HCT116 (cell line): ENCODE measurements at regions not wholly inside any gene's neighbourhood (a gene's known extent, or its start where the extent isn't known, plus 50 kb on each side); places are given as distances from the start of the nearest gene placed in this dataset.

Experiments
- ATAC-seq: fragments of 200-7000 bp; cut with Tn5 transposase; 2 replicates; pipeline ENCODE4 v1.9.1; 2020; ENCODE audit warnings: mild to moderate bottlenecking, moderate library complexity
- BruUV-seq: library from RNA; stranded (reverse); fragments of 400-500 nt; replicated peaks from 2 replicates; lab custom pipeline; 2021; lab: Mats Ljungman, UMichigan
- CTCF ChIA-PET: fragments of 300-600 bp; sonication (Branson Sonifier 250); formaldehyde crosslinking; loops from one replicate; lab custom pipeline; 2021; ENCODE audit warnings: antibody characterized with exemption; lab: Charles Lee
- POLR2A ChIA-PET: fragments of 300-600, 350-600 bp; sonication (Branson Sonifier 250); formaldehyde crosslinking; loops from one replicate; lab custom pipeline; 2021; ENCODE audit warnings: antibody characterized with exemption; lab: Charles Lee
- RAD21 ChIA-PET, 2 experiments: fragments of 300-600 bp; sonication (Branson Sonifier 250); formaldehyde crosslinking; loops; one replicate each; lab custom pipeline; 2023; ENCODE audit warnings: low total read pairs in 2 of 2; ENCODE audit not compliant: uncharacterized antibody in 2 of 2, unreplicated experiment in 2 of 2, low non-redundant PET in 1 of 2; lab: Charles Lee
- DNase-seq: peaks from one replicate; pipeline ENCODE4 v3.0.0-alpha.2; 2010; ENCODE audit warnings: low read depth, low spot score
- H2AFZ ChIP-seq: fragments of 200-600 bp; shearing (Covaris generic), sonication (generic); 2 replicates; pipeline ENCODE4 v1.6.1; 2017; ENCODE audit warnings: low read depth, mixed run types, mixed read lengths, antibody characterized with exemption, low read length; ENCODE audit not compliant: poor library complexity, severe bottlenecking
- H3K27ac ChIP-seq: 2 replicates; pipeline ENCODE4 v1.5.1; 2012; ENCODE audit warnings: low read depth, low read length
- H3K27me3 ChIP-seq: fragments of 200-600 bp; sonication (generic); 2 replicates; pipeline ENCODE4 v1.6.1; 2016; ENCODE audit warnings: mixed run types, low read length, mixed read lengths; ENCODE audit not compliant: insufficient read depth
- H3K36me3 ChIP-seq, 2 experiments: fragments of 200-500 bp in 1 of 2; fragments of 200-600 bp in 1 of 2; sonication (Bioruptor generic) in 1 of 2; sonication (generic) in 1 of 2; 2 replicates each; pipeline versions ENCODE4 v1.5.1 to v1.6.1; 2014 to 2016; ENCODE audit warnings: low read length in 2 of 2, inconsistent platforms in 1 of 2, mixed read lengths in 1 of 2, mixed run types in 1 of 2; ENCODE audit not compliant: insufficient read depth in 2 of 2, control insufficient read depth in 1 of 2
- H3K4me1 ChIP-seq, 2 experiments: fragments of 200-600 bp in 1 of 2; sonication (generic) in 1 of 2; 2 replicates each; pipeline versions ENCODE4 v1.5.1 to v1.6.1; 2012 to 2017; ENCODE audit warnings: low read length in 2 of 2, inconsistent platforms in 1 of 2, mild to moderate bottlenecking in 1 of 2, mixed read lengths in 1 of 2, mixed run types in 1 of 2, moderate library complexity in 1 of 2; ENCODE audit not compliant: insufficient read depth in 2 of 2, control insufficient read depth in 1 of 2
- H3K4me2 ChIP-seq: fragments of 200-600 bp; sonication (generic); 2 replicates; pipeline ENCODE4 v1.6.1; 2017; ENCODE audit warnings: mixed run types, low read length, mixed read lengths
- H3K4me3 ChIP-seq, 2 experiments: fragments of 200-600 bp in 1 of 2; sonication (generic) in 1 of 2; replicated peaks in 1 of 2; 2 replicates each; pipeline ENCODE4 v1.5.1; 2011 to 2016; ENCODE audit warnings: low read length in 2 of 2, control low read depth in 1 of 2, low read depth in 1 of 2, mild to moderate bottlenecking in 1 of 2, mixed read lengths in 1 of 2, mixed run types in 1 of 2
- H3K79me2 ChIP-seq: fragments of 200-600 bp; sonication (generic); 2 replicates; pipeline ENCODE4 v1.6.1; 2017; ENCODE audit warnings: mild to moderate bottlenecking, mixed run types, low read length, moderate library complexity, mixed read lengths; ENCODE audit not compliant: insufficient read depth
- H3K9ac ChIP-seq: fragments of 200-600 bp; sonication (generic); 2 replicates; pipeline ENCODE4 v1.6.1; 2016; ENCODE audit warnings: low read length, mixed read lengths
- H3K9me2 ChIP-seq: fragments of 200-600 bp; sonication (generic), shearing (Covaris generic); 2 replicates; pipeline ENCODE4 v1.6.1; 2017; ENCODE audit warnings: mixed run types, mild to moderate bottlenecking, moderate library complexity; ENCODE audit not compliant: insufficient read depth
- H3K9me3 ChIP-seq, 2 experiments: fragments of 200-500 bp in 1 of 2; fragments of 200-600 bp in 1 of 2; sonication (Bioruptor generic) in 1 of 2; sonication (generic) in 1 of 2; 2 replicates each; pipeline ENCODE4 v1.6.1; 2014 to 2017; ENCODE audit warnings: low read length in 2 of 2, mixed read lengths in 2 of 2, inconsistent platforms in 1 of 2, low read depth in 1 of 2, mild to moderate bottlenecking in 1 of 2, mixed run types in 1 of 2, moderate library complexity in 1 of 2; ENCODE audit not compliant: control insufficient read depth in 1 of 2, insufficient read depth in 1 of 2
- H4K20me1 ChIP-seq: fragments of 200-600 bp; sonication (generic), shearing (Covaris generic); 2 replicates; pipeline ENCODE4 v1.6.1; 2017; ENCODE audit warnings: mixed run types, mild to moderate bottlenecking, moderate library complexity; ENCODE audit not compliant: insufficient read depth
- CEBPB ChIP-seq: IDR thresholded peaks from 2 replicates; pipeline ENCODE4 v1.6.1; 2012; ENCODE audit warnings: low read depth
- EGR1 ChIP-seq: IDR thresholded peaks from 2 replicates; pipeline ENCODE4 v1.6.1; 2012; ENCODE audit warnings: low read depth
- ELF1 ChIP-seq: IDR thresholded peaks from 2 replicates; pipeline ENCODE4 v1.6.1; 2012; ENCODE audit warnings: low read depth, borderline replicate concordance
- FOSL1 ChIP-seq: IDR thresholded peaks from 2 replicates; pipeline ENCODE4 v1.6.1; 2012; ENCODE audit warnings: low read depth
- POLR2A ChIP-seq: IDR thresholded peaks from 2 replicates; pipeline ENCODE4 v1.7.0; 2011; ENCODE audit warnings: borderline replicate concordance; ENCODE audit not compliant: insufficient read depth, insufficient read length; ENCODE audit errors: extremely low read depth
- POLR2AphosphoS5 ChIP-seq: IDR thresholded peaks from 2 replicates; pipeline ENCODE4 v1.6.1; 2011; ENCODE audit warnings: mild to moderate bottlenecking, low read depth, low read length, moderate library complexity
- SIN3A ChIP-seq: IDR thresholded peaks from 2 replicates; pipeline ENCODE4 v1.6.1; 2012; ENCODE audit warnings: low read depth
- SRF ChIP-seq: IDR thresholded peaks from 2 replicates; pipeline ENCODE4 v1.6.1; 2012; ENCODE audit warnings: low read depth
- YY1 ChIP-seq: IDR thresholded peaks from 2 replicates; pipeline ENCODE4 v1.6.1; 2011; ENCODE audit warnings: low read length, low read depth, moderate library complexity, mild to moderate bottlenecking; ENCODE audit not compliant: insufficient replicate concordance; ENCODE audit errors: extremely low read depth
- intact Hi-C: fragments of 100-400 bp; cut with micrococcal nuclease; formaldehyde crosslinking; loops from 2 replicates; pipeline ENCODE4 v1.10.0; 2022
- TF ChIP-seq, protein P1 (sequence below): IDR thresholded peaks from 2 replicates; pipeline ENCODE4 v1.6.1; 2012
- TF ChIP-seq, protein P2 (sequence below): IDR thresholded peaks from 2 replicates; pipeline ENCODE4 v1.6.1; 2011; ENCODE audit warnings: mild to moderate bottlenecking, low read length, moderate library complexity; ENCODE audit not compliant: insufficient replicate concordance; ENCODE audit errors: extremely low read depth

DNA sequence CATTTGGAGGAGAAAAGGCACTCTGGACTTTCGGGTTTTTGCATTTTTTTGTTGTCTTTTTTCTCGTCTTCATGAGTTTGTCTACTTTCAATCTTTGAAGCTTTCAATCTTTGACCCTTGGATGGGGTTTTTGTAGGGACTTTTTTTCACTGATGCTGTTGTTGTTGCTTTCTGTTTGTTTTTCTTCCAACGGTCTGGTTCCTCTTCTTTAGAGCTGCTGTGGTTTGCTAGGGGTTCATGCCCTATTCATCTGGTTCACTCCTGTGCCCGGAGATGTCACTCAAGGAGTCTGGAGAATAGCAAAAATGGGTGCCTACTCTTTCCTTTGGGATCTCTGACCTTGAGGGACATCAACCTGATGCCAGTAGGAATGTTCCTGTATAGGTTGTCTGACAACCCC, 378.6 kb upstream of the TYRP1 start:
- POLR2A ChIA-PET, result no interaction called here
- Histone ChIP-seq H3K4me2 (no peak overlapping the region), H3K27me3 (no peaks in the 10 kb centered on the region), H3K4me3 (no peak overlapping the region), H2AFZ (no peak overlapping the region), H3K9me3 (no peaks in the 10 kb centered on the region; a peak in 1 of 4 replicates), H4K20me1 (no peaks in the 10 kb centered on the region), H3K27ac (no peak overlapping the region), H3K79me2 (no peaks in the 10 kb centered on the region), H3K9ac (no peak overlapping the region), H3K9me2 (no peaks in the 10 kb centered on the region), H3K36me3 (no peaks in the 10 kb centered on the region), H3K4me1 (no peaks in the 10 kb centered on the region)
- TF ChIP-seq POLR2AphosphoS5 (no peak), CEBPB (no peak), YY1 (no peak), SIN3A (no peak), EGR1 (no peak)
- TF ChIP-seq, protein P1, sequence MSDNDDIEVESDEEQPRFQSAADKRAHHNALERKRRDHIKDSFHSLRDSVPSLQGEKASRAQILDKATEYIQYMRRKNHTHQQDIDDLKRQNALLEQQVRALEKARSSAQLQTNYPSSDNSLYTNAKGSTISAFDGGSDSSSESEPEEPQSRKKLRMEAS, result no peak
- no TSS peak for BruUV-seq
- DNase-seq (no peak), ATAC-seq (no peak)
- CTCF ChIA-PET, result no interaction called here
- RAD21 ChIA-PET, result no interaction called here
- intact Hi-C loops, result no loop called here

DNA sequence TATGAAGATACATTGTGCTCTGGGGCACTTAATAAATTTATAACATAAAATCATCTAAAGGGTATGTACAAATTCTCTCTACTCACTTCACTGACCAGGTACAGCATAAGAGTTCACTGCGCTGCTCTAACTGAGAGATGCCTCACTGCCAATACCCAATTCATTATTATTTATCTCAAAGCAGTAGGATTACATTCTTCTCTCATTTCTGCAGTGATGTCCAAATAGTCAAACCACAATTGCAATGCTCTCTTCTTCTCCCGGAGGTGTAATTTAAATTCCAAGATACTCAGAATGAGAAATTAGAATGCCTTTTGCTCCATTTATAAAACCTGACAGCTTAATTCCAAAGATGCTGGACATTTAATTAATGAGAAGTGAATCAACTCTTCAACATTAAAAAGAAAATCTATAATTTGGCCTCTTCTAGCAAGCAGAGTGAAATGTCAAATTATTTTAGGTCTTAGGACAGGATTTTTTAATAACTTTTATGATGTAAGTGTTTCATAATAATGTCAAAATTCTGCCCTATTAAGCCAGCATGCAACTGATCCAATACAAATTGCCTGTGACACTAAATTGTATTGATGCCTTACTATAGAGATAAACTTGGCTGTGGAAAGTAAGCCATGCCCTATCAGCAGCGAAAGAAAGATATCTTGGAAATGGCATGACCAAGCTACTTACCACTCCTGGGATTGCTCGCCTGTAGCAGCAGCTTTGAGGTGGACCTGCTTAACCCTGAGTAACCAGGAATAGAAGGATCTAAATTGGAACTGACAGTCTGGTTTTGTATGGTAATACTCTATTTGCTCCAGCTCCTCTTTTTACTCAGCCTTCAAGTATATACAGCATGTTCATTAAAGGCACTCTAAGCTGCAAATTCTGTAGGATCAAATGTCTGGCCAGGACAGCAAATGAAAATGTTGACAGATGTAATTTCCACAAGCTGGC, 374.2 kb upstream of the TYRP1 start:
- TF ChIP-seq, protein P2, sequence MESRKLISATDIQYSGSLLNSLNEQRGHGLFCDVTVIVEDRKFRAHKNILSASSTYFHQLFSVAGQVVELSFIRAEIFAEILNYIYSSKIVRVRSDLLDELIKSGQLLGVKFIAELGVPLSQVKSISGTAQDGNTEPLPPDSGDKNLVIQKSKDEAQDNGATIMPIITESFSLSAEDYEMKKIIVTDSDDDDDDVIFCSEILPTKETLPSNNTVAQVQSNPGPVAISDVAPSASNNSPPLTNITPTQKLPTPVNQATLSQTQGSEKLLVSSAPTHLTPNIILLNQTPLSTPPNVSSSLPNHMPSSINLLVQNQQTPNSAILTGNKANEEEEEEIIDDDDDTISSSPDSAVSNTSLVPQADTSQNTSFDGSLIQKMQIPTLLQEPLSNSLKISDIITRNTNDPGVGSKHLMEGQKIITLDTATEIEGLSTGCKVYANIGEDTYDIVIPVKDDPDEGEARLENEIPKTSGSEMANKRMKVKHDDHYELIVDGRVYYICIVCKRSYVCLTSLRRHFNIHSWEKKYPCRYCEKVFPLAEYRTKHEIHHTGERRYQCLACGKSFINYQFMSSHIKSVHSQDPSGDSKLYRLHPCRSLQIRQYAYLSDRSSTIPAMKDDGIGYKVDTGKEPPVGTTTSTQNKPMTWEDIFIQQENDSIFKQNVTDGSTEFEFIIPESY, result no peak
- TF ChIP-seq ELF1, result no peak
- no peak for TF ChIP-seq SIN3A
- TF ChIP-seq SRF, result no peak
- no peak for TF ChIP-seq FOSL1
- TF ChIP-seq EGR1, result no peak
- TF ChIP-seq POLR2A, result no peak
- H3K9me2 ChIP-seq, result no peaks in the 10 kb centered on the region
- H3K9ac ChIP-seq, result no peak overlapping the region
- H3K9me3 ChIP-seq, result peaks cover 0 to 6% of the 10 kb centered on the region in 2 experiments; a peak in 2 of 4 replicates
- POLR2A ChIA-PET, result no interaction called here
- DNase-seq (no peak), ATAC-seq (no peak)
- BruUV-seq, result no TSS peak
- H3K4me3 ChIP-seq, result no peak overlapping the region
- H3K36me3 ChIP-seq, result no peaks in the 10 kb centered on the region
- RAD21 ChIA-PET, result no interaction called here
- no peak overlapping the region for H3K27ac ChIP-seq
- no peaks in the 10 kb centered on the region for H4K20me1 ChIP-seq
- intact Hi-C loops, result no loop called here
- CTCF ChIA-PET, result no interaction called here
- no peaks in the 10 kb centered on the region for H3K27me3 ChIP-seq
- no peaks in the 10 kb centered on the region for H3K79me2 ChIP-seq
- no peak overlapping the region for H2AFZ ChIP-seq
- no peaks in the 10 kb centered on the region for H3K4me1 ChIP-seq
- no peak overlapping the region for H3K4me2 ChIP-seq
